ENCODE measurements at regions not wholly inside any gene's neighbourhood (a gene's known extent, or its start where the extent isn't known, plus 50 kb on each side); places are given as distances from the start of the nearest gene placed in this dataset.

GRCh38 chr3:56858331-56858730 lies 56.6 kb upstream of the ARHGEF3 start:
- H3K9me3 ChIP-seq (ENCODE audit: low read length) = no peaks in the 10 kb centered on the region
- no peak overlapping the region for H3K4me3 ChIP-seq (ENCODE audit: low read length)
- H3K4me1 ChIP-seq (ENCODE audit: insufficient read depth, low read length) = peaks cover 31% of the 10 kb centered on the region
- ChIA-PET CTCF (interaction anchor here (1.0 to 2.0 kb wide), 2 partner anchors 56 to 58 kb away, joined by 3 to 5 read pairs; no protein-coding TSS in a partner anchor), POLR2A (no interaction called here)
- no peak overlapping the region for H3K27ac ChIP-seq (ENCODE audit: low read depth, low read length)
- H3K4me3 Mint-ChIP-seq = peak overlapping the region in 3 of 7 donors; percentile 6 to 38 (median 24)
- H3K9me3 Mint-ChIP-seq = no peaks in the 10 kb centered on the region
- peak overlapping the region; percentile 29 to 89 (median 74) for H3K27ac Mint-ChIP-seq
- H3K27me3 ChIP-seq (ENCODE audit: insufficient read depth, low read length, poor library complexity, severe bottlenecking) = no peaks in the 10 kb centered on the region
- H3K27me3 Mint-ChIP-seq = no peaks in the 10 kb centered on the region
- no peaks in the 10 kb centered on the region for H3K36me3 ChIP-seq (ENCODE audit: insufficient read depth, low read length)
- DNase-seq = no peak
- peaks cover 0 to 12% (median 7%) of the 10 kb centered on the region in 3 donors for H3K36me3 Mint-ChIP-seq
- H3K4me1 Mint-ChIP-seq = peaks cover 48 to 75% (median 74%) of the 10 kb centered on the region in 3 donors

GRCh38 chr3:56857178-56857577 lies 55.4 kb upstream of the ARHGEF3 start:
- Mint-ChIP-seq H3K9me3 (no peaks in the 10 kb centered on the region), H3K4me3 (no peak overlapping the region), H3K4me1 (peaks cover 42 to 73% (median 70%) of the 10 kb centered on the region in 3 donors), H3K27me3 (no peaks in the 10 kb centered on the region), H3K36me3 (peaks cover 0 to 16% (median 11%) of the 10 kb centered on the region in 3 donors), H3K27ac (peak overlapping the region in 2 of 8 donors; percentile 38 to 77)
- no peaks in the 10 kb centered on the region for H3K27me3 ChIP-seq (ENCODE audit: insufficient read depth, low read length, poor library complexity, severe bottlenecking)
- H3K36me3 ChIP-seq (ENCODE audit: insufficient read depth, low read length) = no peaks in the 10 kb centered on the region
- ChIA-PET CTCF (interaction anchor here (0.7 to 1.2 kb wide), 3 partner anchors 12 to 131 kb away, joined by 3 to 4 read pairs (median 3); no protein-coding TSS in a partner anchor), POLR2A (interaction anchor here (0.7 kb wide), 1 partner anchor 179 kb away, joined by 4 read pairs; no protein-coding TSS in a partner anchor)
- no peak overlapping the region for H3K27ac ChIP-seq (ENCODE audit: low read depth, low read length)
- no peaks in the 10 kb centered on the region for H3K9me3 ChIP-seq (ENCODE audit: low read length)
- DNase-seq = no peak
- peaks cover 27% of the 10 kb centered on the region for H3K4me1 ChIP-seq (ENCODE audit: insufficient read depth, low read length)
- no peak overlapping the region for H3K4me3 ChIP-seq (ENCODE audit: low read length)

GRCh38 chr3:56856752-56857151 lies 55.0 kb upstream of the ARHGEF3 start:
- ChIA-PET POLR2A (interaction anchor here (0.6 to 0.7 kb wide), 2 partner anchors 28 to 179 kb away, joined by 4 to 5 read pairs; no protein-coding TSS in a partner anchor), CTCF (interaction anchor here (0.7 to 1.2 kb wide), 3 partner anchors 12 to 132 kb away, joined by 3 to 4 read pairs (median 3); no protein-coding TSS in a partner anchor)
- H3K27me3 ChIP-seq (ENCODE audit: insufficient read depth, low read length, poor library complexity, severe bottlenecking) = no peaks in the 10 kb centered on the region
- Mint-ChIP-seq H3K27me3 (no peaks in the 10 kb centered on the region), H3K4me3 (no peak overlapping the region), H3K4me1 (peaks cover 43 to 73% (median 66%) of the 10 kb centered on the region in 3 donors), H3K27ac (peak overlapping the region in 3 of 8 donors; percentile 16 to 32 (median 23)), H3K36me3 (peaks cover 0 to 16% (median 15%) of the 10 kb centered on the region in 3 donors), H3K9me3 (no peaks in the 10 kb centered on the region)
- no peak overlapping the region for H3K27ac ChIP-seq (ENCODE audit: low read depth, low read length)
- no peak for DNase-seq
- H3K9me3 ChIP-seq (ENCODE audit: low read length) = no peaks in the 10 kb centered on the region
- H3K4me1 ChIP-seq (ENCODE audit: insufficient read depth, low read length) = peaks cover 24% of the 10 kb centered on the region
- no peaks in the 10 kb centered on the region for H3K36me3 ChIP-seq (ENCODE audit: insufficient read depth, low read length)
- no peak overlapping the region for H3K4me3 ChIP-seq (ENCODE audit: low read length)

- Mint-ChIP-seq H3K4me3 (no peak overlapping the region), H3K4me1 (peaks cover 37 to 68% (median 58%) of the 10 kb centered on the region in 3 donors)
These were observed 54.2 kb upstream of the ARHGEF3 start for GRCh38 chr3:56855856-56856512.

GRCh38 chr3:56854856-56855611 lies 53.3 kb upstream of the ARHGEF3 start:
- H3K27me3 Mint-ChIP-seq = no peaks in the 10 kb centered on the region
- ChIA-PET CTCF (no interaction called here), POLR2A (no interaction called here)
- peaks cover 28 to 61% (median 49%) of the 10 kb centered on the region in 3 donors for H3K4me1 Mint-ChIP-seq
- no peaks in the 10 kb centered on the region for H3K9me3 ChIP-seq (ENCODE audit: low read length)
- H3K4me3 ChIP-seq (ENCODE audit: low read length) = no peak overlapping the region
- no peaks in the 10 kb centered on the region for H3K27me3 ChIP-seq (ENCODE audit: insufficient read depth, low read length, poor library complexity, severe bottlenecking)
- H3K4me1 ChIP-seq (ENCODE audit: insufficient read depth, low read length) = peaks cover 7% of the 10 kb centered on the region
- no peaks in the 10 kb centered on the region for H3K36me3 ChIP-seq (ENCODE audit: insufficient read depth, low read length)
- DNase-seq = no peak
- H3K4me3 Mint-ChIP-seq = no peak overlapping the region
- H3K9me3 Mint-ChIP-seq = no peaks in the 10 kb centered on the region
- peaks cover 0 to 16% (median 15%) of the 10 kb centered on the region in 3 donors for H3K36me3 Mint-ChIP-seq
- no peak overlapping the region for H3K27ac ChIP-seq (ENCODE audit: low read depth, low read length)
- peak overlapping the region in 5 of 8 donors; percentile 13 to 68 (median 54) for H3K27ac Mint-ChIP-seq

More at GRCh38 chr3:56855856-56856512, 54.2 kb upstream of the ARHGEF3 start:
- Histone ChIP-seq H3K27me3 (ENCODE audit: insufficient read depth, low read length, poor library complexity, severe bottlenecking) (no peaks in the 10 kb centered on the region), H3K36me3 (ENCODE audit: insufficient read depth, low read length) (no peaks in the 10 kb centered on the region), H3K4me1 (ENCODE audit: insufficient read depth, low read length) (peaks cover 17% of the 10 kb centered on the region), H3K9me3 (ENCODE audit: low read length) (no peaks in the 10 kb centered on the region), H3K4me3 (ENCODE audit: low read length) (no peak overlapping the region), H3K27ac (ENCODE audit: low read depth, low read length) (no peak overlapping the region)
- Mint-ChIP-seq H3K27ac (peak overlapping the region in 3 of 8 donors; percentile 38 to 67 (median 41)), H3K27me3 (no peaks in the 10 kb centered on the region), H3K36me3 (peaks cover 0 to 16% (median 15%) of the 10 kb centered on the region in 3 donors), H3K9me3 (no peaks in the 10 kb centered on the region)
- ChIA-PET CTCF (interaction anchor here (1.2 kb wide), 1 partner anchor 133 kb away, joined by 4 read pairs; no protein-coding TSS in a partner anchor), POLR2A (interaction anchor here (0.6 kb wide), 1 partner anchor 29 kb away, joined by 5 read pairs; no protein-coding TSS in a partner anchor)
- peak in 1 of 5 donors; percentile 18 for DNase-seq

- no peaks in the 10 kb centered on the region for H3K27me3 Mint-ChIP-seq
- Histone ChIP-seq H3K27ac (ENCODE audit: low read depth, low read length) (no peak overlapping the region), H3K36me3 (ENCODE audit: insufficient read depth, low read length) (no peaks in the 10 kb centered on the region), H3K27me3 (ENCODE audit: insufficient read depth, low read length, poor library complexity, severe bottlenecking) (no peaks in the 10 kb centered on the region), H3K4me1 (ENCODE audit: insufficient read depth, low read length) (peaks cover 7% of the 10 kb centered on the region), H3K9me3 (ENCODE audit: low read length) (no peaks in the 10 kb centered on the region), H3K4me3 (ENCODE audit: low read length) (no peak overlapping the region)
- peaks cover 20 to 65% (median 37%) of the 10 kb centered on the region in 3 donors for H3K4me1 Mint-ChIP-seq
- H3K36me3 Mint-ChIP-seq = peaks cover 0 to 22% (median 16%) of the 10 kb centered on the region in 3 donors
- POLR2A ChIA-PET = no interaction called here
- DNase-seq = no peak
- H3K9me3 Mint-ChIP-seq = no peaks in the 10 kb centered on the region
- CTCF ChIA-PET = interaction anchor here (2.5 kb wide), 1 partner anchor 137 kb away, joined by 6 read pairs; no protein-coding TSS in a partner anchor
- H3K4me3 Mint-ChIP-seq = no peak overlapping the region
- H3K27ac Mint-ChIP-seq = no peak overlapping the region
These were observed 50.5 kb upstream of the ARHGEF3 start for GRCh38 chr3:56851966-56852884.
